ENCODE measurements at regions not wholly inside any gene's neighbourhood (a gene's known extent, or its start where the extent isn't known, plus 50 kb on each side); places are given as distances from the start of the nearest gene placed in this dataset.

GRCh38 chr7:121761399-121761798 is 111.6 kb upstream of the PTPRZ1 start:
- DNase-seq (ENCODE audit: low read depth, low spot score) = no peak

GRCh38 chr7:121755818-121756552 is 117.0 kb upstream of the PTPRZ1 start:
- Histone ChIP-seq H3K9me2 (ENCODE audit: insufficient read depth) (no peaks in the 10 kb centered on the region; the same call in 1 of the 2 replicates), H2AFZ (ENCODE audit: low read depth, low read length, poor library complexity, severe bottlenecking) (no peak overlapping the region), H4K20me1 (ENCODE audit: insufficient read depth) (no peaks in the 10 kb centered on the region), H3K36me3 (ENCODE audit: control insufficient read depth in 1 of 2, insufficient read depth in 2 of 2, low read length in 2 of 2) (no peaks in the 10 kb centered on the region), H3K27me3 (ENCODE audit: insufficient read depth, low read length) (no peaks in the 10 kb centered on the region), H3K9me3 (ENCODE audit: control insufficient read depth in 1 of 2, insufficient read depth in 1 of 2, low read depth in 1 of 2, low read length in 2 of 2) (no peaks in the 10 kb centered on the region), H3K27ac (ENCODE audit: low read depth, low read length) (no peak overlapping the region), H3K79me2 (ENCODE audit: insufficient read depth, low read length) (no peaks in the 10 kb centered on the region), H3K9ac (ENCODE audit: low read length) (no peak overlapping the region), H3K4me1 (ENCODE audit: control insufficient read depth in 1 of 2, insufficient read depth in 2 of 2, low read length in 2 of 2) (no peaks in the 10 kb centered on the region), H3K4me2 (ENCODE audit: low read length) (no peak overlapping the region), H3K4me3 (replicated peaks in 1 of 2; ENCODE audit: low read depth in 1 of 2, low read length in 2 of 2) (no peak overlapping the region)
- TF ChIP-seq SIN3A (IDR thresholded peaks at IDR 0.05; ENCODE audit: low read depth) = no peak
- no peak for TF ChIP-seq EGR1 (IDR thresholded peaks at IDR 0.05; ENCODE audit: low read depth)
- no peak for TF ChIP-seq ZNF274 (IDR thresholded peaks at IDR 0.05; ENCODE audit: low read depth, low read length)
- no peak for TF ChIP-seq POLR2A (IDR thresholded peaks at IDR 0.05; ENCODE audit: borderline replicate concordance, extremely low read depth, insufficient read depth, insufficient read length)
- no peak for TF ChIP-seq MAX (IDR thresholded peaks at IDR 0.05)
- no peak for TF ChIP-seq RAD21 (IDR thresholded peaks at IDR 0.05; ENCODE audit: low read depth)
- TF ChIP-seq EZH2 (IDR thresholded peaks at IDR 0.05) = no peak
- DNase-seq (ENCODE audit: low read depth, low spot score) (no peak), ATAC-seq (no peak)
- no TSS peak for BruUV-seq (replicated peaks)
- ChIA-PET CTCF (interaction anchor here (3.0 kb wide), 1 partner anchor 239 kb away, joined by 15 read pairs; no protein-coding TSS in a partner anchor), RAD21 (ENCODE audit: low non-redundant PET in 1 of 2, low total read pairs in 2 of 2, uncharacterized antibody in 2 of 2, unreplicated experiment in 2 of 2) (no interaction called here), POLR2A (interaction anchor here (0.7 kb wide), 1 partner anchor 205 kb away, joined by 3 read pairs; no protein-coding TSS in a partner anchor)
- intact Hi-C loops (cut with micrococcal nuclease) = no loop called here

More at GRCh38 chr7:121761399-121761798, 111.6 kb upstream of the PTPRZ1 start:
- Histone ChIP-seq H3K4me1 (ENCODE audit: control insufficient read depth in 1 of 2, insufficient read depth in 2 of 2, low read length in 2 of 2) (no peaks in the 10 kb centered on the region), H3K4me3 (replicated peaks in 1 of 2; ENCODE audit: low read depth in 1 of 2, low read length in 2 of 2) (no peak overlapping the region), H4K20me1 (ENCODE audit: insufficient read depth) (no peaks in the 10 kb centered on the region), H3K27ac (ENCODE audit: low read depth, low read length) (no peak overlapping the region), H3K27me3 (ENCODE audit: insufficient read depth, low read length) (no peaks in the 10 kb centered on the region), H3K9me3 (ENCODE audit: control insufficient read depth in 1 of 2, insufficient read depth in 1 of 2, low read depth in 1 of 2, low read length in 2 of 2) (no peaks in the 10 kb centered on the region), H3K9me2 (ENCODE audit: insufficient read depth) (no peaks in the 10 kb centered on the region; the same call in 1 of the 2 replicates), H3K4me2 (ENCODE audit: low read length) (no peak overlapping the region), H3K79me2 (ENCODE audit: insufficient read depth, low read length) (no peaks in the 10 kb centered on the region), H3K9ac (ENCODE audit: low read length) (no peak overlapping the region), H2AFZ (ENCODE audit: low read depth, low read length, poor library complexity, severe bottlenecking) (peak overlapping the region; percentile 18), H3K36me3 (ENCODE audit: control insufficient read depth in 1 of 2, insufficient read depth in 2 of 2, low read length in 2 of 2) (no peaks in the 10 kb centered on the region)
- intact Hi-C loops (cut with micrococcal nuclease) = no loop called here
- no TSS peak for BruUV-seq (replicated peaks)
- TF ChIP-seq TCF7L2 (IDR thresholded peaks at IDR 0.05; ENCODE audit: borderline replicate concordance, extremely low read depth, insufficient read depth, insufficient read length) = no peak
- TF ChIP-seq FOSL1 (IDR thresholded peaks at IDR 0.05; ENCODE audit: low read depth) = 0 out of 2 replicates have a peak, but pooled peaks have one; percentile 7
- no peak for TF ChIP-seq CBX3 (IDR thresholded peaks at IDR 0.05; ENCODE audit: low read depth)
- TF ChIP-seq ZFX (IDR thresholded peaks at IDR 0.05) = no peak
- no peak for TF ChIP-seq POLR2A (IDR thresholded peaks at IDR 0.05; ENCODE audit: borderline replicate concordance, extremely low read depth, insufficient read depth, insufficient read length)
- ChIA-PET CTCF (no interaction called here), POLR2A (no interaction called here), RAD21 (ENCODE audit: low non-redundant PET in 1 of 2, low total read pairs in 2 of 2, uncharacterized antibody in 2 of 2, unreplicated experiment in 2 of 2) (no interaction called here)
- no peak for ATAC-seq
